ENCODE measurements at regions not wholly inside any gene's neighbourhood (a gene's known extent, or its start where the extent isn't known, plus 50 kb on each side); places are given as distances from the start of the nearest gene placed in this dataset.

- no peak for TF ChIP-seq POLR2A (IDR thresholded peaks at IDR 0.05)
- TF ChIP-seq, protein P1, sequence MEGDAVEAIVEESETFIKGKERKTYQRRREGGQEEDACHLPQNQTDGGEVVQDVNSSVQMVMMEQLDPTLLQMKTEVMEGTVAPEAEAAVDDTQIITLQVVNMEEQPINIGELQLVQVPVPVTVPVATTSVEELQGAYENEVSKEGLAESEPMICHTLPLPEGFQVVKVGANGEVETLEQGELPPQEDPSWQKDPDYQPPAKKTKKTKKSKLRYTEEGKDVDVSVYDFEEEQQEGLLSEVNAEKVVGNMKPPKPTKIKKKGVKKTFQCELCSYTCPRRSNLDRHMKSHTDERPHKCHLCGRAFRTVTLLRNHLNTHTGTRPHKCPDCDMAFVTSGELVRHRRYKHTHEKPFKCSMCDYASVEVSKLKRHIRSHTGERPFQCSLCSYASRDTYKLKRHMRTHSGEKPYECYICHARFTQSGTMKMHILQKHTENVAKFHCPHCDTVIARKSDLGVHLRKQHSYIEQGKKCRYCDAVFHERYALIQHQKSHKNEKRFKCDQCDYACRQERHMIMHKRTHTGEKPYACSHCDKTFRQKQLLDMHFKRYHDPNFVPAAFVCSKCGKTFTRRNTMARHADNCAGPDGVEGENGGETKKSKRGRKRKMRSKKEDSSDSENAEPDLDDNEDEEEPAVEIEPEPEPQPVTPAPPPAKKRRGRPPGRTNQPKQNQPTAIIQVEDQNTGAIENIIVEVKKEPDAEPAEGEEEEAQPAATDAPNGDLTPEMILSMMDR (IDR thresholded peaks at IDR 0.05) = no peak
These were observed 126.6 kb upstream of the HMHB1 start for GRCh38 chr5:143685246-143685815.

All from uterus (tissue), 2 donors.